Neural cell (in vitro differentiated cells): ENCODE measurements at regions not wholly inside any gene's neighbourhood (a gene's known extent, or its start where the extent isn't known, plus 50 kb on each side); places are given as distances from the start of the nearest gene placed in this dataset.

Experiments used
- H2AFZ ChIP-seq: fragments of 200-600, 300-800 bp; sonication (generic), shearing (Covaris generic); 2 replicates; pipeline ENCODE4 v1.6.0; 2014; ENCODE audit warnings: low read depth, mild to moderate bottlenecking, antibody characterized with exemption, low read length, moderate library complexity
- H3F3A ChIP-seq: fragments of 200-600 bp; shearing (Covaris generic); 2 replicates; pipeline ENCODE4 v1.6.1; 2016; ENCODE audit warnings: mild to moderate bottlenecking, moderate library complexity, mixed read lengths, antibody characterized with exemption, low read length; ENCODE audit not compliant: insufficient read depth, poor library complexity, severe bottlenecking
- H3K27ac ChIP-seq: fragments of 200-600, 300-800 bp; sonication (generic), shearing (Covaris generic); 2 replicates; pipeline ENCODE4 v1.5.1; 2014; ENCODE audit warnings: mild to moderate bottlenecking, low read length, moderate library complexity
- H3K27me3 ChIP-seq: fragments of 300-800, 200-600 bp; sonication (generic), shearing (Covaris generic); 2 replicates; pipeline ENCODE4 v1.6.0; 2014; ENCODE audit warnings: mild to moderate bottlenecking, low read depth, low read length, moderate library complexity; ENCODE audit not compliant: insufficient read depth
- H3K36me3 ChIP-seq: fragments of 300-800, 200-600 bp; sonication (generic), shearing (Covaris generic); 2 replicates; pipeline ENCODE4 v1.5.1; 2014; ENCODE audit warnings: mild to moderate bottlenecking, antibody characterized with exemption, low read length, moderate library complexity; ENCODE audit not compliant: insufficient read depth
- H3K4me2 ChIP-seq: fragments of 300-800, 200-600 bp; sonication (generic), shearing (Covaris generic); 2 replicates; pipeline ENCODE4 v1.6.0; 2014; ENCODE audit warnings: mild to moderate bottlenecking, low read length
- H3K4me3 ChIP-seq: fragments of 300-800, 200-600 bp; sonication (generic), shearing (Covaris generic); 2 replicates; pipeline ENCODE4 v1.5.1; 2014; ENCODE audit warnings: mild to moderate bottlenecking, low read length, moderate library complexity
- H3K79me2 ChIP-seq: fragments of 200-600 bp; shearing (Covaris generic); replicated peaks from 2 replicates; pipeline ENCODE4 v1.6.0; 2014; ENCODE audit warnings: mild to moderate bottlenecking, low read length, moderate library complexity; ENCODE audit not compliant: insufficient read depth
- H3K9ac ChIP-seq: fragments of 300-800, 200-600 bp; sonication (generic), shearing (Covaris generic); 2 replicates; pipeline ENCODE4 v1.6.1; 2016; ENCODE audit warnings: mild to moderate bottlenecking, low read length, mixed read lengths
- H3K9me2 ChIP-seq: fragments of 200-600 bp; shearing (Covaris generic); 2 replicates; pipeline ENCODE4 v1.6.1; 2016; ENCODE audit warnings: mild to moderate bottlenecking, low read length, mixed read lengths; ENCODE audit not compliant: insufficient read depth
- H3K9me3 ChIP-seq: fragments of 200-600, 300-800 bp; sonication (generic), shearing (Covaris generic); 2 replicates; pipeline ENCODE4 v1.6.1; 2016; ENCODE audit warnings: mild to moderate bottlenecking, mixed run types, low read length, moderate library complexity, mixed read lengths
- H4K20me1 ChIP-seq: fragments of 200-600 bp; shearing (Covaris generic); 2 replicates; pipeline ENCODE4 v1.6.1; 2016; ENCODE audit warnings: mild to moderate bottlenecking, mixed run types; ENCODE audit not compliant: insufficient read depth
- CTCF ChIP-seq: fragments of 450-650 bp; IDR thresholded peaks from 2 replicates; pipeline ENCODE4 v1.5.1; 2014; ENCODE audit warnings: antibody characterized with exemption, mild to moderate bottlenecking, moderate library complexity; ENCODE audit not compliant: poor library complexity, severe bottlenecking
- EP300 ChIP-seq: fragments of 450-650 bp; conservative IDR thresholded peaks from 2 replicates; pipeline ENCODE4 v1.6.1; 2014; ENCODE audit warnings: antibody characterized with exemption, mild to moderate bottlenecking, moderate library complexity; ENCODE audit not compliant: poor library complexity, severe bottlenecking
- EZH2 ChIP-seq: fragments of 200-600, 300-800 bp; shearing (Covaris generic), sonication (generic); IDR thresholded peaks from 2 replicates; pipeline ENCODE4 v1.6.1; 2014; ENCODE audit warnings: antibody characterized with exemption, low read length, borderline replicate concordance, mild to moderate bottlenecking; ENCODE audit not compliant: insufficient read depth, poor library complexity, severe bottlenecking
- MXI1 ChIP-seq: fragments of 450-650 bp; conservative IDR thresholded peaks from 2 replicates; pipeline ENCODE4 v1.6.1; 2014; ENCODE audit warnings: antibody characterized with exemption, mild to moderate bottlenecking; ENCODE audit not compliant: poor library complexity, severe bottlenecking
- POLR2AphosphoS5 ChIP-seq: IDR thresholded peaks from 2 replicates; pipeline ENCODE4 v1.6.1; 2012
- RAD21 ChIP-seq: fragments of 450-650 bp; conservative IDR thresholded peaks from 2 replicates; pipeline ENCODE4 v1.6.1; 2014; ENCODE audit warnings: antibody characterized with exemption, mild to moderate bottlenecking, moderate library complexity
- REST ChIP-seq: IDR thresholded peaks from 2 replicates; pipeline ENCODE4 v1.6.1; 2012; ENCODE audit warnings: borderline replicate concordance
- SMC3 ChIP-seq: fragments of 450-650 bp; conservative IDR thresholded peaks from 2 replicates; pipeline ENCODE4 v1.6.1; 2014; ENCODE audit warnings: antibody characterized with exemption, mild to moderate bottlenecking, moderate library complexity; ENCODE audit not compliant: poor library complexity
- TAF1 ChIP-seq: IDR thresholded peaks from 2 replicates; pipeline ENCODE4 v1.6.1; 2012; ENCODE audit warnings: low read depth

DNA sequence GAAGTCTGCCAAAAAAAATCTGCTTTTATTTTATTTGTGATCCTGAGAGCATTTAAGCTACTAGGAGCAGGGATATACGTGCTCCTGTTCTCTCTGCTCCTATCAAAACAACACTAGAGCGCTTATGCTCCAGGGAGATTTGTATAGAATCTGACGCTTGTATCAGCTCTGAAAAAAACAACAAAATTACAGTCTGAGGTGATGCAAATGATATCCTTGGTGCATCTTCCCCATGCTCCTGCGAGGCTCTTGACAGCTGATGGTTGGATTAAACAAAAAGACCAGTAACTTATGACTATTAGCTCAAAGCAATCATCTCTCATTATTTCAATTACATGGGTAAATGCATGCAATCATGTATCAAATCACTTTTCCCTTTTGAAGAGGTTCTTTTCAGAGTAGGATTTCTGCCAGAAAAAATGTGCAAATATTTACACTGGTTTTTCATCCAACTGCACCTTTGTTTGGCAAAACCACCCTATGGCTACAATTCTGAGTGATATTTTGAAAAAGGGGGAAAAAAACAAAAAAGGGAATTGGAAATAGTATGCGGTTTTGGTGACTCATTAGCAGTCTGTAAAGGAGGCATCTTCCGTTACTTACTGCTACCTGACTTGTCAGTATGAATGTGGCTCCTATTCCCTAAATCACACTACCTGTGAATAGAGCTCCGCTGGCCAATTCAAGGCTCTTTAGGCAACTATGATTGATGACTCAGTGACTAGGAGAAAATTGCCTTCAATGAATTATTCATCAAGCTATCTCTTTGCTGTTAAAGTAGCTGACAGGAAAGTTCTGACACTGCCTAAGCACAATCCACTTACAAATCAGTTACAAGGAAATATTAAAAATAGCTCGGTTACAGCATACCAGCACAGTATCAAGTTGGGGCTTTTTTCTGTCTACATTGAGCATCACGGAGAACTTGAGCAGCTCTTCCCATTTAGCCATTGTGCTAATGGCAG is 450.0 kb downstream of the FOXG1 start:
- Histone ChIP-seq H2AFZ (no peak overlapping the region), H3K4me2 (peak overlapping the region; percentile 62), H4K20me1 (no peaks in the 10 kb centered on the region), H3K27ac (peak overlapping the region; percentile 93), H3K36me3 (no peaks in the 10 kb centered on the region), H3K27me3 (no peaks in the 10 kb centered on the region), H3F3A (no peaks in the 10 kb centered on the region), H3K4me3 (peak overlapping the region; percentile 49), H3K9me3 (no peaks in the 10 kb centered on the region), H3K9ac (peak overlapping the region; percentile 59), H3K79me2 (peaks cover 51% of the 10 kb centered on the region), H3K9me2 (no peaks in the 10 kb centered on the region)
- no peak for TF ChIP-seq MXI1
- TF ChIP-seq SMC3: peak; percentile 24
- TF ChIP-seq REST: peak; percentile 19
- peak; percentile 37 for TF ChIP-seq RAD21
- peak; percentile 53 for TF ChIP-seq TAF1
- peak; percentile 94 for TF ChIP-seq EP300
- TF ChIP-seq EZH2: no peak
- peak; percentile 88 for TF ChIP-seq POLR2AphosphoS5
- no peak for TF ChIP-seq CTCF

- Histone ChIP-seq H2AFZ (no peak overlapping the region), H3F3A (no peaks in the 10 kb centered on the region), H3K9me2 (no peaks in the 10 kb centered on the region), H3K27me3 (no peaks in the 10 kb centered on the region), H3K27ac (peak overlapping the region; percentile 93), H3K9ac (peak overlapping the region; percentile 57), H3K4me3 (peak overlapping the region; percentile 36), H3K4me2 (peak overlapping the region; percentile 50), H3K36me3 (no peaks in the 10 kb centered on the region), H4K20me1 (no peaks in the 10 kb centered on the region), H3K79me2 (peaks cover 58% of the 10 kb centered on the region), H3K9me3 (no peaks in the 10 kb centered on the region)
- TF ChIP-seq SMC3 (no peak), POLR2AphosphoS5 (peak; percentile 8)
These were observed 451.3 kb downstream of the FOXG1 start for GRCh38 chr14:29217813-29218450.
